ENCODE measurements at regions not wholly inside any gene's neighbourhood (a gene's known extent, or its start where the extent isn't known, plus 50 kb on each side); places are given as distances from the start of the nearest gene placed in this dataset.

DNA sequence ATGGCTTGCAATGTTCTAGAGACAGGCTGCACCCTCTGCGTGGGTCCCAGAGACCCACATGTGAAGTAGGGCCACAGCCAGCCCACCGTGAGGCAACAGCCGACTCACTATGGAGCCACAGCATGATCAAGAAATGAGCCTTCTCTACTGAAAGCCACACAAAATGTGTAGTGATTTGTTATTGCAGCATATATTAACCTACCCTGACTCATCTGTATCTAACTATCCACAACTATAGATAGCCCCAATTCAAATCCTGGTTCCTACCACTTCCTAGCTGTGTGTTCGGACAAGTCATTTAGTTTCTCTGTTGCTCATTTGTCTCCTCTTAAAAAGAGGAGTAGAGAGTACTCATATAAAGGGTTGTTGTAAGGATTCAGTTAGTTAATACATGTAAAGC, 1152.3 kb downstream of the BCL11B start:
- no peak for DNase-seq (ENCODE audit: low read depth)

DNA sequence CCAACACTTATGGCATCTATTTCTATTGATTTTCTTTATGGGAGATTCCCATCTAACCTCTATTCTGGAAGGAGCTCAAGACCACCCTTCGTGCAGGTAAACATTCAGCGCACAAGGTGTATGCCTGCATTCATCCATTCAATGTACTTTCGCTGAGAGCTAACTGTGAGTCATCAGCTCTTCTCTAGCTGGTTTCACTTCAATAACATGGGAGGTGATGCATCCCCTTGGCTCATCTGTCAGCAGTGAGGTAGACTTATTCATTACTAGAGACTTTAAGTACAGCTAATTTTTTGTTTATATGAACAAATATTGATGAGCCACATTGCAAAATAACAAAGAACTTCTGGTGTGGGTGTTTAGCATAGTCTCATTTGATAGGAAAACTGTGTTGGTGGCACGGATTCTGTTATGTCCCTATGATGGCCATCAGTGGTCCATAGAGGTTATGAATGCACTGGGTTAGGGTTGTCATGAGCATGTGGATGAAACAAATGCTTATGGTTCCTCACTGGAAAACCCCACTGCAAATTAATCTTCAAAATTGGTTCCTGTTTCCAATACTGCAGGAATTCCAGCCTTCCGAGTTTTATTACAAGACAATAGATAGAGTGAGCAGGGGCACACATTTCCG, 1151.0 kb downstream of the BCL11B start:
- DNase-seq (ENCODE audit: low read depth), result no peak

DNA sequence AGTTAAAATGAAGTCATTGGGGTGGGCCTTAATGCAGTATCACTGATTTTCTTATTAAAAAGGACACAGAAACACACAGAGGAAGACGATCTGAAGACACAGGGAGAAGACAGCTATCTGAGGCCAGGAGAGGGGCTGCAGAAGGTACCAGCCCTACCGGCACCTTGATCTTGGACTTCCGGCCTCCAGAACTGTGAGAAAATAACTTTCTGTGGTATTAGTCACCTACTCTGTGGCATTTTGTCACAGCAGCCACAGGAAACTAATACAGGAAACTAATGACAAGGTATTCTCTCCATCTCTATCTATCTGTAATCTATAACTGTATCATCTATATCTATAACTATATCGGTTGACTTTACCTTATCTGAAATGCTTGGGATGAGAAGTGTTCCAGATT, 1149.5 kb downstream of the BCL11B start:
- no peak for DNase-seq (ENCODE audit: low read depth)

DNA sequence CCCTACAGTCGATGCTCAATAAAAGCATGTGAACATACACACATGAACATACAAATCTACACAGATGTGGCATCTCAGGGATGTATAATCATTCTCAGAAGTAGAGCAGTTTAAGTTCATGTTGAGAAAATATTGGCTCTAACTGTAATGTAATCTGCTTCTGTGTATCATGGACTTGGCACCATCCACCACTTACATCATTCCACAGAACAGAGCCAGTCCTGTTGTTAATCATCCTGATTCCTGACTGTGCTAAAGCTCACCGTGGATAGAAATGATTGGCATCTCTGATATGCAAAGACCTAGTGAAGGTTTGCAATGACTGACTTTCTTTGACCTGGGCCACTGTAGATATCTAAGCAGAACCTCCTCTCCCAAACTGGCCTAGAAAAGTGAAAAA, 1141.3 kb downstream of the BCL11B start:
- no peak for DNase-seq (ENCODE audit: low read depth)

DNA sequence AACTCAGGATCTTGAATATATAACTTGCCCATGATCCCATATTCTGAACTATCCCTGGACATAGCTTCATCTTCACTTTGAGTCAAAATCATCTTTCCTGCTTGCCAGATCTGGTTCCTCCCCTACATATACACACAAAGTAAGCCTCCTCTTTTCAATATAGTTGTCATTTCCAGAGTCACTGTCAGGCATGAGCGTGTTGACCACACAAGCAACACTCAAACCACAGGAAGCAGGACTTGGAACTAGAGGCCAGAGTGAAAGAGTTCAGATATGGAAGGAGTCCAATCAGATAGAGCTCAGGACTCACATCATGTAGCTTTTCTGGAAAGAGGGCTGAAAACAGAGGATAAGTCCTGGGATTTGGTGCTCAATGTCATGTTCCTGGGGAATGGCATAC, 1140.6 kb downstream of the BCL11B start:
- DNase-seq (ENCODE audit: low read depth), result no peak

DNA sequence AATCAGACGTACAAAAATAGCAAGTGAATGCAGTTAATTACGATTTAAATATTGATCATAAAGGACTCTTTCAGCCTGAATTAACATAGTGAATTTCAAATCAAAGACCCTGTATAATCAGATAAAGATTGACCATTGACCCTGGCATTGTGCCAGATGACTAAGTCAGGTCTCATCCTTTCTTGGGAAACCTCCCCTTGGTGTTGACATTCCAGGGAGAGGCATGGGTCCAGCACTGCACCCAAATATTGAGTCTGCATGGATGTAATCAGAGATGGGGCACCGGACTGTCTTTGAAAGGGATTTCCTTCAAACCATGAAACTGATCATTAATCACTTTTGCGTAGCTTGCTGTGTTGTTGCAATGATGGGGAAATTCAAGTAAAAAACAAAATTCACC, 1138.2 kb downstream of the BCL11B start:
- no peak for DNase-seq (ENCODE audit: low read depth)

DNA sequence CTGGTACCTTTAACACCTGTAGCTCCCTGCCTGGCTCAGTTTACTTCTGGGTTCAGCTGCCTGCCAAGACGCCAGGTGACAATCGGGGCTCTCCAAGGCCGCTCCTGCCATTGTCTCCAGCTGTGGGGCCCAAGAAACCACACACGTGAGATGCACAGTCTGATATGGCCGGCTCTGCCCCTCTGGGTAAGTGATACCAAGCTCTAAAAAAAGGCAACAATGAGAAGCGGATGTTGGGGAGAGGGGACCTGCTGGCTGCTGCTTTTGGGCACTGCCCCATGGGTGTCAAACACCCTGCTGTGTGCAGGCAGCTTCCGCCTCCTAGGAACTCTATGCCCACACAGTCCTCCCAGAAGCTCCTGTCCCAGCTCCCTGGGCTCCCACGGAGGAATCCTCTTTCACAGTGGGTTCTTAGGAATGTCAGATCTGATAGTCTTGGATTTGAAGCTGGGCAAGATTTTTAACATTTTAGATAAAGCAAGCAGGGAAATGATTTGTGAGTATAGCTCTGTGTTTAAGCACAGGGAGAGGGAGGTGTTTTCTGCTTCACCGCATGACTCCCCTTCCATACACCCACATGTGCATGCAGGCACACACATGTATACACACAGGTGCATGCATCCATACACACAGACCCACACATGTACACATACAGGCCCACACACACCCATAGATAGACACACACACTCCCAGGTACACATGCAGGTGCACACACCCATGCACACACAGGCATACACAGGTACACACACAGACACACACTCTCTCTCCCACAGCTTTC, 1135.8 kb downstream of the BCL11B start:
- no peak for DNase-seq (ENCODE audit: low read depth)

DNA sequence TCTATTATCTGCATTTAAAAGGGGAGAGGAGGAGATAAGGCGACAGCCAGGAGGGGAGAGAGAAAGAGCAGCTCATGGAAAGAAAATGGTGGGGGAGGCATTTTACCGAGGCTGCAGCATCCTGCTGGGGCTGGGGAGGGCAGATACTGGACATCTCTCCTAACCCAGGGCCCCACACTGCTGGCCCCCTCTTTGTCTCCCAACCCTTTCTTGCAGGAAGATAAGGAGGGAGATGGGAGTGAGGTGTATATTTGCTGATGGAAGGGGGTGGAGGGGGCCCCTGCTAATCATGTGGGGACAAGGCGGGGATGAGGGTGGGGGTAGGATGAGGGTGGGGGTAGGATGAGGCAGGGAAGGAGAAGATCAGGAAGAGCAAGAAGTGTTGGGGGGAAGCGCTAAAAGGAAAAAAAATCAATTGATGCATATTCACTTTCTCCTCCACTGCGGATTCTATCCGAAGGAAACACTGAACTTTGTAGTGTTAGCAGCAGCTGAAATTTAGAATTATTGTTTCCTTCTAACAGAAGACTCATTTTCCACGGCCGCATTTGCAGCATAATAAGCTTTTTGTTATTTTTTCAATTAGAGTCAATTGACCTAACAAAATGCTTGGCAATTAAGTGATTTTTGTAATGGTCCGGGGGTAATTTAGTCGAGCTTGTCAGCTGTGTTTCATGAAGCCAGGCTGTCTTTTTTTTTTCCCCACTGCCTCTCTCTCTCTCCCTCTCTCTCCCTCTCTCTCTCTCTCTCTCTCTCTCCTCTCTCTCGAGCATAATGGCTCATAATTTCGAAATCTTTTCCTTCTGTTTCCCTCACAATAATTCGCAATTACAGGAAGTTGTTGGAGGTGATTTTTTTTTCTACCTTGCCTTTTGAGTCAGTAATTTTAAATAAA, 1134.6 kb downstream of the BCL11B start:
- no peak for DNase-seq (ENCODE audit: low read depth)

DNA sequence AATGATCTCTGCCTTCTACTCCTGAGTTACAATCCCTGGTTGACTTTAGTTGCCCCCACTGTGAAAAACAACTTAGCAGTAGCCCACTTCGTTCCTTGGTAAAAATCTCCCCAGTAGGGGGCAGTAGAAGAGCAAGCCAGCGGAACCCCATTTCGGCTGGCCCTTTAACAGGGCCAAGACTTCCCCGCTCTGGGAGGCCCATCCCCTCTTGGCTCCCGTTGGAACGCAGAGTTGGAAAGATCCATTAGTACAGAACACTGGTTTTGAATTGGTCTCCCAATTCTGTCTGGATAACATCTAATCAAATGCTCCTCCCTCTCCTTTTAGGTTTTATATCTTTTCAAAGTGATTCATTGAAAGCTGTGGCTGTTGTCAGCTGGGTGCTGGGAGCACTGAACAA, 1133.3 kb downstream of the BCL11B start:
- DNase-seq (ENCODE audit: low read depth), result peak; percentile 37

DNA sequence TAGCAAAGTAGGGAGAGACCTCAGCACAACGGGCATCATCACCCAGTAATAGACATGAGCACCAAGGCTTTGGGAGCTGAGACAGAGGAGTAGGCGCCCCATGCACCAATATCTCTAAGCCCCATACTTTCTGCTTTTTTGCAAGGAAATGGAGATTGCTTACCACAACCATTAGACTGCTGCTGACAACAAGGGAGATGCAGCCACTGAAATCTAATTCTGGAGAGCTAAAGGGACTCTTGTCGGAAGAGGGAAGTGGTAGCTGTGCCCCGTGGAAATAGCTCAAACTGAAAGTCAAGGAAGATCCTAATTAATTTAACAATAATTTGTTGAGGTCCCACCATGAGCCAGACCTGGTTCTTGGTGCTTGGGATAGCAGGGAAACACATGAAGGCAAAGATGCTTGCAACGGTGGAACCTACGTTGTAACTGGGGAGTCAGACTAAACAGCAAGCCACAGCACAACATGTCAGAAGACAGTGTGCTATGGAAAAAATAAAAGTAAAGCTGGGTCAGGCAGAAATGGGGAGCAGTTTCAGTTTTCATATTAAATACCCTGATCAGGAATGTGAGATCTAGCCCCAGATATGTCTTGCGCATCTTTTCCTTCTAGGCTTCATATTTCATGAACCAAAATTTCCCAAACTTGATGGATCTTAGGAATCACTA, 1131.0 kb downstream of the BCL11B start:
- no peak for DNase-seq (ENCODE audit: low read depth)

DNA sequence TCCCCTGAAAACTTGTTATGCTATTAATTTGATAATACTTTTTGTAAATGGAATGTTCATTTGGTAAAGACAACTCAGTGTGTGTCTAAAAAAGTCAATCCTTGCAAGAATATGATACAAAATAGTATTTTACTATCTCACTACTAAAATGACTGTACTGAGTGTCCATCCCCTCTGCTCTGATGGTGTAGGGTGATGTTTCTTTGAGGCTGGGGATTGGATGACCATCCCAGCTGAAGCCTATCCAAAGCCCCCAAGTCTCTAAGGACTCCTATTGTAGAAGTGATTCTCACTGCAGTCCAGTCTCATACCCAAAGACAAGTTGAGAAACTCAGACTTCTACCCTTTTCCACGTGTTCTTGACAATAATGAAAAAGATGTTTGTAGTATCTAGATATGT, 1128.4 kb downstream of the BCL11B start:
- DNase-seq (ENCODE audit: low read depth), result no peak

DNA sequence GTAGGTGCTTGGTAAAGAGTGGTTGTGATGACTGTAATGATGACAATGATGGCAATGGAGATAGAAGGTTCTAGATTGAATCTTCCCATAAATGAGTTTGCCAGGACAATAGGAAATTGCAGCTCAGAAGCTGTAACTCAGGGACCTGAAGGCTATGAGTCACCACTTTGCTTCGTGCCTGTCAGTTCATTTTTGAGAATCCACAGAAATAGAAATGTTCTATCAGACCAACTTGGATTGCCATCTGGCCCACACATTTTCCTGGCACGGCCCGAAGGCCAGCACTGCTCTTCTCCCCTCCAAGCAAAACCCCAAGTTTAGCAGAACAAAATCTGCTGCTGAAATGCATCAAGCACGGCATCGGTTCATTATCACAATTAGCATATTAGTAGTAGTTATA, 1127.0 kb downstream of the BCL11B start:
- no peak for DNase-seq (ENCODE audit: low read depth)

DNA sequence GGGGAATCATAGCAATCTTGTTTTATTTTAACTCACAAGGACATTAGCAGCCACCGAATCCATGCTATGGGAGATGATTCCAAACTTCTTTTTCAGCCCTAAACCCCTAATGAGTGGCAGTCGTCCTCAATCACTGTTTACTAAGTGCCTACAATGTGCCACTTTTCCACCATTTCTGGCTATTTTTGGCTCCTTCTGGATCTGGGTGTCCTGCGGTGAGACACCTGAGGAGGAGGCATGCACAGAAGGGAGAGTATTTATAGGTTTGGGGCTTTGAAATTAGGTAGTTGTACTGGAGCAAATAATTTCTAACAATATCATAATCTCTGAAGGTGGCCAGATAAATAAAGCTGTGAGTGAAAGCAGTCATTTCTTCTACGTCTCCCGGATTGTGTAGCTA, 1125.6 kb downstream of the BCL11B start:
- no peak for DNase-seq (ENCODE audit: low read depth)

DNA sequence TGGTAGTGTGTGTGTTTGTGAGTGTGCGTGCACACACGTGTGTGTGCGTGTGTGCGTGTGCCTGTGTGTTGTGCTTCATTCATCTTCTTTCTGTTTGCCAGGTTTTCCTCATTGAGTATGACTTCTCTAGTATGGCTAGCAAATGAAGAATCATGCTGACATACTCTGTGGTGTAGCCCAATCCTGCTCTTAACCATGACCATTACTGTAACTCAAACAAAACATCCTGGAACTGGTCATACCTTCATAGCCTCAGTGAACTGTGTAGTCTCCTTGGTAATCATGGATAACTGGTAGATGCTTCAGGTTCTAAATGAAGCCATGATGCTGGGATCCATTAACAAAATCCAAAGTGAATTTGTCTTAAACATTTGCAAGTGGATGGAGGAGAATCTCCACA, 1117.7 kb downstream of the BCL11B start:
- no peak for DNase-seq (ENCODE audit: low read depth)

DNA sequence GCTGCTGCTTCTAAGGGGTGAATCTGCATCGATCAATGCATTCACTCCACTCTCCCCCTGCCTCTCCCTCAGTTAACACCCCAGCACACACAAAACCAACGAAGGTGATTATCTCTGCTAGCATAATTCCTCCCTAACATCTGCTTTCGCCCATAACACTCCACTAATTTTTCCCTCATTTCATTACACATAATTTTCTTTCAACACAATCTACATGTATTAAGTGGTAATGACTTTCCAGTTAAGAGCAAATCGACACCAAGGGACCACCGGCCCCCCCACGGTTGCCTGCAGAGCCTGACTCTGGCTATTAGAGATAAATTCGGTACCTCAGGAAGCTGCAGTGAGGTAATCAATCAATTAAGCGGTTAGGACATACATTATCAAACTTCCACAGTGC, 1115.6 kb downstream of the BCL11B start:
- no peak for DNase-seq (ENCODE audit: low read depth)

DNA sequence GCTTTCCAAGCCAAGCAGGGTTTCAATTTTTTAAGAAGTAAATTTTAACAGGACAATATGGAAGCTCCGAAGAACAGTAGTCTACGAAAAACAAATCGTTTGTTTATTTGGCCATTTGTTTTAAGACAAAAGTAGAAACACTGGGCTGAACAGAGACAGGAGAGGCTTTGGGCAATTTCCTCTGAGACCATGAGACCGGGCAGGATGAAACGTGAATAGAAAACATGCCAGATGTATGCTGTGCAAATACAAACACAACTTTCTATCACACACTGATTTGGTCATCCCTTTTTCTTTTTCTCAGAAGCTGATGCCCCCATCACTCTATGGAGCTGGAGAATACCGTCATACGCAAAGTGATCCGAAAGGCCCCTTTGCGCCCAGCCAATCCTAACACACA, 1111.1 kb downstream of the BCL11B start:
- DNase-seq (ENCODE audit: low read depth), result no peak

DNA sequence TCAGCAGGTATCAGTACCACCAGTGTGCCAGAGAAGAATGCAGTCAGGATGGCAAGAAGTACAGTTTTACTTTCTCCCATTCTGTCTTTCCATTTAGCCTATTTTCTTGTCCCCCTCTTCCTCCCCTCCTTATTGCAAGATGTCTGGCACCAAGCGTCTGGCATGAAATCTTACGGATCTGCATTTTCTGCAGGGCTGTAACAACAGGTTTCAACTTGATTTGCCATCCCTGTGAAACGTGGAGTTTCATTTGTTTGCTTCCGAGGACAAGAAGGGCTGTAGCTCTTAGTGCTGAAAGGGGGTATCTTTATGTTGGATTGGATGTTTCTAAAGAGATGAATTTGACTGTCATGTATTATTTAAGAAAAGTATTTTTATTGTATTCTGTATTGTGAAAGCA, 1110.6 kb downstream of the BCL11B start:
- no peak for DNase-seq (ENCODE audit: low read depth)

DNA sequence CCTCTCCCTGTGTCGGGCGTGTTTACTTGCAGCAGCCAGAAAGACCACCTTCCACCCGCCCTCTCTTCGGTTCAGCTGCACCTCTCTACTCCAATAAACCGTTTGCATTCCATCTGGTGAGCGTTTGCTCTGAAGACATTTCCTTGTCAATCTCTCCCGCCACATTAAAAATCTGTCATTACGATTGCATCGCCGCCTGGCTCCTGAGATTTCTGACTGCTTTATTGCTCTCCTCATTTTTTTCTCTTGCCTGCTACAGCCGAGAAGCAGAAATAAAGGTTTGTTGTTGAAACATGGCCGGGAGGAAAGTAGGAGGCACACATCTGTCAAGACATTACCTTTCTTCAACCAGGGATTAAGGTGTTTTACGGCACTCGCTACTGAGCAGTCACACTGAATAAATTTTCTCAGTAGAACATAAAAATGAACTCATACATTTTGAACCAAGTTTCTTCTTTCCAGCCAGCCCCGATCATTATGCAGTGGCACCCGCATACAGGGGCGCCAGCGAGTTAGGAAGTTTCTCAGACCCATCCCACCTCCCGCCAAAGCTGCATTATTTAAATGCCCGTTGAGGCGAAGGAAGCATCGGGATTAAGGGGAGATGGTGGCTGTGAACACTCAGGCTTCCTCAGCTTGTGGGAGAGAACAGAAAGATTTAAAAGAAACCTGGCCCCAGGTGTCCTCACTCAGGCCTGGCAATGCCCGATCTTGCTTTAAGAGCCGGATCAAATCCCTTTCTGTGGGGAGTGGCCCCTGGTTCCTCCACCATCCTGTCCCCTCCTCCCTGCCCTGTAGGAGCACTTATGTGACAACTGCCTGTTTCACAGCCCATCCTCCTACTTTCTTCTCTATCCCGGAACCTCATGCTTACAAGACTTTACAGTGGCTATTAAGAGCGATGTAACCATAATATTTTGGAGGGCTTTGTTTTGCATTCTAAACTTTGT, 1108.9 kb downstream of the BCL11B start:
- DNase-seq (ENCODE audit: low read depth), result no peak

DNA sequence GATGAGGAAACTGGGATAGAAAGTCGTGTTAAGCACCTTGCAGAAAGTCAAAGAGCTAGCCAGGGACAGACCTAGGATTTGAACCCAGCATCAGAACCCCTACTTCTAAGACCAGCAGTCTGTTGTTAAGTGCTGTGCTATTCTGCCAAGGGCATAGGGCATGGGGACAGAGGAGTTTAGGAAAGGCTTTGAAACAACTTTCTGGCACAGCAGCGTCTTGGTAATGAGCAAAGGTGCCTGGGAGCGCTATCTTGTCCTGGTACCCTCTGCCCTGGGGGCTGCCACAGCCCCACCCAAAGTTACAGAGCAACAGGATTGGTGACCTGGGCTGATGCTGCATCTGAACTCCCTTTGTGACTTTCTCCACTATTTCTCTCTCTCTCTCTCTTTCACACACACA, 1108.1 kb downstream of the BCL11B start:
- no peak for DNase-seq (ENCODE audit: low read depth)

DNA sequence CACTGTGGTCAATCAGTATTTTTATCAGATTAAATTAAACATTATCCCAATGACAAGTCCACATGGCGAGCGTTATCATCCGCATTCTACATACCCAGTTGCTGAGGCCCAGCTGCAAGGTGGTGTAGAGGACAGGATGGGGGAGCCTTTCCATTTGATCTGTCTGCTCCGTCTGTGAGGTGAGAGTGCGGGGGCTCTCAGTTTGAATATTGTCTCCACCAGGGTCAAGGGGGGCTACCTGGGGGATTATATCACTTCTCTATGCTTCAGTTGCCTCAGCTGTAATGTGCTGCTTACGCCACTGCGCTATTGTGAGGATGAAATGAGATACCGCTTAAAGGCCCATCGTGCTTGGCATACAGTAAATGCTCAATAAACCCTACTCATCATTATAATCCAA, 1106.0 kb downstream of the BCL11B start:
- no peak for DNase-seq (ENCODE audit: low read depth)

DNA sequence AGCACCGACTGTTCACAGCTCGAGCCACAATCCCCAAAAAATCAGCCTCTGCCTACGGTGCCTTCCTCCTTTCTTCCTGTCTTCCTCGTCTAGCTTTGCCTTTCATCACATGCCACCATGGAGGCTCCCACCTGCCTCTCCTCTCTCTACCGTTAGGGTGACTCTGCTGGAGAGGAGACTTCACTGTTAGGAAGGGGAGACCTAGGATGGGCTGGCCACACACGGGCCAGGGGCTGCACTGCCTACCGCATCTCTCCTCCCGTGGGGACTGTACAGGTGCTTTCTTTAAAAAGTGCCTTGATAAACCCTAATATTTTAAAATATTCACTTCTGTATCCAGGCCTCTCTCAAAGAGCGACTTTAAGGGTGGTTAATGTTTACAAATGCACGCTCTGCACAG, 1104.7 kb downstream of the BCL11B start:
- no peak for DNase-seq (ENCODE audit: low read depth)
